ENCODE measurements at regions not wholly inside any gene's neighbourhood (a gene's known extent, or its start where the extent isn't known, plus 50 kb on each side); places are given as distances from the start of the nearest gene placed in this dataset.
"Not testable (repeated sequence)": the region's sequence is repeated elsewhere in the genome, so short reads cannot be mapped to it uniquely, and the experiment has no call there.

- no peak for DNase-seq (ENCODE audit: low read depth)
These were observed 112.5 kb upstream of the TBX18 start for GRCh38 chr6:84876723-84877514.

GRCh38 chr6:84872996-84873723 is 108.8 kb upstream of the TBX18 start:
- no peak for DNase-seq (ENCODE audit: low read depth)

GRCh38 chr6:84871925-84872324 is 107.5 kb upstream of the TBX18 start:
- DNase-seq (ENCODE audit: low read depth), result no peak

GRCh38 chr6:84870672-84871071 is 106.3 kb upstream of the TBX18 start:
- no peak for DNase-seq (ENCODE audit: low read depth)

GRCh38 chr6:84868149-84868548 is 103.8 kb upstream of the TBX18 start:
- no peak for DNase-seq (ENCODE audit: low read depth)

- DNase-seq (ENCODE audit: low read depth), result peak; percentile 66
These were observed 103.1 kb upstream of the TBX18 start for GRCh38 chr6:84867521-84867920.

- DNase-seq (ENCODE audit: low read depth), result no peak
These were observed 102.3 kb upstream of the TBX18 start for GRCh38 chr6:84866715-84867114.

- not testable (repeated sequence) for DNase-seq (ENCODE audit: low read depth)
These were observed 101.0 kb upstream of the TBX18 start for GRCh38 chr6:84865372-84865771.

- DNase-seq (ENCODE audit: low read depth), result no peak
These were observed 98.4 kb upstream of the TBX18 start for GRCh38 chr6:84862843-84863242.

GRCh38 chr6:84860920-84861319 is 96.5 kb upstream of the TBX18 start:
- peak; percentile 48 for DNase-seq (ENCODE audit: low read depth)

- DNase-seq (ENCODE audit: low read depth), result no peak
These were observed 96.1 kb upstream of the TBX18 start for GRCh38 chr6:84860509-84860908.

GRCh38 chr6:84854811-84855400 is 90.5 kb upstream of the TBX18 start:
- no peak for DNase-seq (ENCODE audit: low read depth)

- no peak for DNase-seq (ENCODE audit: low read depth)
These were observed 89.5 kb upstream of the TBX18 start for GRCh38 chr6:84853901-84854300.

GRCh38 chr6:84848960-84849359 is 84.6 kb upstream of the TBX18 start:
- DNase-seq (ENCODE audit: low read depth), result no peak

- DNase-seq (ENCODE audit: low read depth), result peak; percentile 58
These were observed 83.2 kb upstream of the TBX18 start for GRCh38 chr6:84847390-84848160.

- peak; percentile 38 for DNase-seq (ENCODE audit: low read depth)
These were observed 78.2 kb upstream of the TBX18 start for GRCh38 chr6:84842525-84843166.

- not testable (repeated sequence) for DNase-seq (ENCODE audit: low read depth)
These were observed 72.9 kb upstream of the TBX18 start for GRCh38 chr6:84837068-84837866.

GRCh38 chr6:84836366-84836765 is 72.0 kb upstream of the TBX18 start:
- no peak for DNase-seq (ENCODE audit: low read depth)

- no peak for DNase-seq (ENCODE audit: low read depth)
These were observed 70.9 kb upstream of the TBX18 start for GRCh38 chr6:84835340-84835739.

GRCh38 chr6:84831924-84832323 is 67.5 kb upstream of the TBX18 start:
- not testable (repeated sequence) for DNase-seq (ENCODE audit: low read depth)
